Skeletal muscle satellite cell (primary cell): ENCODE measurements at regions not wholly inside any gene's neighbourhood (a gene's known extent, or its start where the extent isn't known, plus 50 kb on each side); places are given as distances from the start of the nearest gene placed in this dataset.

Experiments used
- H3K27me3 ChIP-seq: 2 replicates; pipeline ENCODE4 v1.7.0; 2013; ENCODE audit warnings: low read length; ENCODE audit not compliant: control insufficient read depth, insufficient read depth
- H3K36me3 ChIP-seq: 2 replicates; pipeline ENCODE4 v1.7.0; 2013; ENCODE audit warnings: mild to moderate bottlenecking, control low read depth, low read length; ENCODE audit not compliant: insufficient read depth
- H3K4me1 ChIP-seq: 2 replicates; pipeline ENCODE4 v1.7.0; 2013; ENCODE audit warnings: low read length; ENCODE audit not compliant: control insufficient read depth, insufficient read depth
- H3K4me2 ChIP-seq: 2 replicates; pipeline ENCODE4 v1.7.0; 2013; ENCODE audit warnings: mild to moderate bottlenecking, low read length
- H3K4me3 ChIP-seq: 2 replicates; pipeline ENCODE4 v1.7.0; 2013; ENCODE audit warnings: low read length
- H3K9ac ChIP-seq: 2 replicates; pipeline ENCODE4 v1.7.0; 2013; ENCODE audit warnings: mild to moderate bottlenecking, low read depth, low read length, moderate library complexity
- H3K9me3 ChIP-seq: replicated peaks from 2 replicates; pipeline ENCODE4 v1.7.0; 2013; ENCODE audit warnings: mild to moderate bottlenecking, control low read depth, low read length

- H3K4me1 ChIP-seq, result no peaks in the 10 kb centered on the region
- no peak overlapping the region for H3K4me3 ChIP-seq
Observed at GRCh38 chr20:6855104-6855503, 87.6 kb downstream of the BMP2 start.

GRCh38 chr20:6855796-6856195, 88.3 kb downstream of the BMP2 start:
- no peak overlapping the region for H3K4me3 ChIP-seq
- H3K4me1 ChIP-seq, result no peaks in the 10 kb centered on the region
- no peaks in the 10 kb centered on the region for H3K36me3 ChIP-seq
- H3K4me2 ChIP-seq, result no peak overlapping the region
- no peak overlapping the region for H3K9ac ChIP-seq
- no peaks in the 10 kb centered on the region for H3K9me3 ChIP-seq
- H3K27me3 ChIP-seq, result peaks cover 5% of the 10 kb centered on the region

More at GRCh38 chr20:6855104-6855503, 87.6 kb downstream of the BMP2 start:
- Histone ChIP-seq H3K27me3 (peaks cover 5% of the 10 kb centered on the region), H3K9ac (no peak overlapping the region), H3K4me2 (no peak overlapping the region), H3K9me3 (no peaks in the 10 kb centered on the region), H3K36me3 (no peaks in the 10 kb centered on the region)

- Histone ChIP-seq H3K4me1 (no peaks in the 10 kb centered on the region), H3K4me2 (no peak overlapping the region), H3K4me3 (no peak overlapping the region), H3K9ac (no peak overlapping the region), H3K36me3 (no peaks in the 10 kb centered on the region), H3K27me3 (peaks cover 5% of the 10 kb centered on the region), H3K9me3 (no peaks in the 10 kb centered on the region)
Observed at GRCh38 chr20:6857927-6858326, 90.4 kb downstream of the BMP2 start.

GRCh38 chr20:6863355-6863754, 95.9 kb downstream of the BMP2 start:
- Histone ChIP-seq H3K27me3 (peaks cover 4% of the 10 kb centered on the region), H3K4me1 (peaks cover 4% of the 10 kb centered on the region), H3K9ac (no peak overlapping the region), H3K9me3 (no peaks in the 10 kb centered on the region), H3K4me3 (no peak overlapping the region), H3K36me3 (no peaks in the 10 kb centered on the region), H3K4me2 (no peak overlapping the region)

GRCh38 chr20:6863798-6864201, 96.3 kb downstream of the BMP2 start:
- Histone ChIP-seq H3K4me1 (peaks cover 4% of the 10 kb centered on the region), H3K4me3 (no peak overlapping the region), H3K9ac (no peak overlapping the region), H3K4me2 (no peak overlapping the region), H3K9me3 (no peaks in the 10 kb centered on the region), H3K36me3 (no peaks in the 10 kb centered on the region), H3K27me3 (peaks cover 4% of the 10 kb centered on the region)

GRCh38 chr20:6864740-6865139, 97.3 kb downstream of the BMP2 start:
- Histone ChIP-seq H3K4me2 (no peak overlapping the region), H3K27me3 (peaks cover 7% of the 10 kb centered on the region), H3K4me1 (peaks cover 4% of the 10 kb centered on the region), H3K4me3 (no peak overlapping the region), H3K9ac (no peak overlapping the region), H3K9me3 (no peaks in the 10 kb centered on the region), H3K36me3 (no peaks in the 10 kb centered on the region)

- Histone ChIP-seq H3K4me1 (peaks cover 4% of the 10 kb centered on the region), H3K4me2 (no peak overlapping the region), H3K9me3 (no peaks in the 10 kb centered on the region), H3K36me3 (no peaks in the 10 kb centered on the region), H3K9ac (no peak overlapping the region), H3K4me3 (no peak overlapping the region), H3K27me3 (peaks cover 21% of the 10 kb centered on the region)
Observed at GRCh38 chr20:6866741-6867140, 99.3 kb downstream of the BMP2 start.

- no peaks in the 10 kb centered on the region for H3K36me3 ChIP-seq
- no peaks in the 10 kb centered on the region for H3K9me3 ChIP-seq
- no peak overlapping the region for H3K4me3 ChIP-seq
- peaks cover 23% of the 10 kb centered on the region for H3K27me3 ChIP-seq
- H3K9ac ChIP-seq, result no peak overlapping the region
- H3K4me1 ChIP-seq, result peaks cover 4% of the 10 kb centered on the region
- H3K4me2 ChIP-seq, result no peak overlapping the region
Observed at GRCh38 chr20:6868861-6869260, 101.4 kb downstream of the BMP2 start.

GRCh38 chr20:6870559-6870958, 103.1 kb downstream of the BMP2 start:
- peaks cover 23% of the 10 kb centered on the region for H3K27me3 ChIP-seq
- no peaks in the 10 kb centered on the region for H3K36me3 ChIP-seq
- peaks cover 4% of the 10 kb centered on the region for H3K4me1 ChIP-seq
- H3K4me3 ChIP-seq, result no peak overlapping the region
- H3K9ac ChIP-seq, result no peak overlapping the region
- no peak overlapping the region for H3K4me2 ChIP-seq
- H3K9me3 ChIP-seq, result no peaks in the 10 kb centered on the region

- H3K4me1 ChIP-seq, result no peaks in the 10 kb centered on the region
- H3K36me3 ChIP-seq, result no peaks in the 10 kb centered on the region
- no peak overlapping the region for H3K9ac ChIP-seq
- H3K27me3 ChIP-seq, result no peaks in the 10 kb centered on the region
- H3K4me2 ChIP-seq, result no peak overlapping the region
- H3K4me3 ChIP-seq, result no peak overlapping the region
- no peaks in the 10 kb centered on the region for H3K9me3 ChIP-seq
Observed at GRCh38 chr20:6877633-6878032, 110.1 kb downstream of the BMP2 start.

- no peak overlapping the region for H3K4me3 ChIP-seq
- no peak overlapping the region for H3K4me2 ChIP-seq
- H3K9me3 ChIP-seq, result no peaks in the 10 kb centered on the region
- no peaks in the 10 kb centered on the region for H3K4me1 ChIP-seq
- no peak overlapping the region for H3K9ac ChIP-seq
- H3K36me3 ChIP-seq, result no peaks in the 10 kb centered on the region
- no peaks in the 10 kb centered on the region for H3K27me3 ChIP-seq
Observed at GRCh38 chr20:6882561-6883291, 115.2 kb downstream of the BMP2 start.

- Histone ChIP-seq H3K9ac (no peak overlapping the region), H3K36me3 (no peaks in the 10 kb centered on the region), H3K27me3 (no peaks in the 10 kb centered on the region), H3K4me3 (no peak overlapping the region), H3K9me3 (no peaks in the 10 kb centered on the region), H3K4me1 (no peaks in the 10 kb centered on the region), H3K4me2 (no peak overlapping the region)
Observed at GRCh38 chr20:6884114-6884513, 116.6 kb downstream of the BMP2 start.
